Thoracic aorta (tissue), 2 donors: ENCODE measurements at regions not wholly inside any gene's neighbourhood (a gene's known extent, or its start where the extent isn't known, plus 50 kb on each side); places are given as distances from the start of the nearest gene placed in this dataset.

Source experiments
- ATAC-seq: fragments of 150-250 bp; one replicate; pipeline ENCODE4 v1.8.0; 2017; ENCODE audit warnings: low read depth; ENCODE audit not compliant: insufficient number of reproducible peaks, low FRiP score
- DNase-seq: peaks from one replicate; pipeline ENCODE4 v3.0.0-alpha.2; 2020; ENCODE audit warnings: low spot score
- H3K27ac ChIP-seq, 2 donors: fragments of 200-600 bp; sonication (generic); 1 replicate in 1 of 2; 2 replicates in 1 of 2; pipeline ENCODE4 v1.5.1; 2016; ENCODE audit warnings: mild to moderate bottlenecking in 2 of 2, moderate library complexity in 2 of 2
- H3K27me3 ChIP-seq: fragments of 200-600 bp; sonication (generic); replicated peaks from 2 replicates; pipeline ENCODE4 v1.6.0; 2016; ENCODE audit warnings: mild to moderate bottlenecking; ENCODE audit not compliant: insufficient read depth
- H3K36me3 ChIP-seq: fragments of 200-600 bp; sonication (generic); one replicate; pipeline ENCODE4 v1.5.1; 2016
- H3K4me1 ChIP-seq, 2 donors: fragments of 200-600 bp; sonication (generic); 1 replicate in 1 of 2; 2 replicates in 1 of 2; pipeline versions ENCODE4 v1.5.1 to v1.6.0; 2016; ENCODE audit warnings: low read depth in 2 of 2, mild to moderate bottlenecking in 1 of 2; ENCODE audit not compliant: control insufficient read depth in 1 of 2
- H3K4me3 ChIP-seq: fragments of 200-600 bp; sonication (generic); 2 replicates; pipeline ENCODE4 v1.5.1; 2016; ENCODE audit warnings: mild to moderate bottlenecking
- H3K9me3 ChIP-seq: fragments of 200-600 bp; sonication (generic); 2 replicates; pipeline ENCODE4 v1.5.1; 2016
- CTCF ChIP-seq: fragments of 200-600 bp; sonication (generic); IDR thresholded peaks from one replicate; pipeline ENCODE4 v1.5.1; 2019; ENCODE audit warnings: antibody characterized with exemption

GRCh38 chr20:6920991-6921613 lies 153.6 kb downstream of the BMP2 start:
- TF ChIP-seq CTCF = no peak
- DNase-seq (no peak), ATAC-seq (no peak)
- no peaks in the 10 kb centered on the region for H3K4me1 ChIP-seq
- H3K9me3 ChIP-seq = no peaks in the 10 kb centered on the region
- no peak overlapping the region for H3K27ac ChIP-seq
- no peaks in the 10 kb centered on the region for H3K27me3 ChIP-seq
- H3K36me3 ChIP-seq = no peaks in the 10 kb centered on the region
- no peak overlapping the region for H3K4me3 ChIP-seq

GRCh38 chr20:6921717-6922386 lies 154.4 kb downstream of the BMP2 start:
- H3K4me1 ChIP-seq = no peaks in the 10 kb centered on the region
- TF ChIP-seq CTCF = no peak
- H3K27me3 ChIP-seq = no peaks in the 10 kb centered on the region
- H3K27ac ChIP-seq = no peak overlapping the region
- no peak overlapping the region for H3K4me3 ChIP-seq
- no peak for DNase-seq
- no peaks in the 10 kb centered on the region for H3K9me3 ChIP-seq
- ATAC-seq = no peak
- no peaks in the 10 kb centered on the region for H3K36me3 ChIP-seq

GRCh38 chr20:6924681-6925080 lies 157.2 kb downstream of the BMP2 start:
- no peak for ATAC-seq
- DNase-seq = no peak
- TF ChIP-seq CTCF = no peak
- Histone ChIP-seq H3K36me3 (no peaks in the 10 kb centered on the region), H3K27ac (no peak overlapping the region), H3K27me3 (no peaks in the 10 kb centered on the region), H3K9me3 (no peaks in the 10 kb centered on the region), H3K4me1 (no peaks in the 10 kb centered on the region), H3K4me3 (no peak overlapping the region)

GRCh38 chr20:6925744-6926278 lies 158.3 kb downstream of the BMP2 start:
- Histone ChIP-seq H3K27ac (no peak overlapping the region), H3K4me1 (no peaks in the 10 kb centered on the region), H3K9me3 (no peaks in the 10 kb centered on the region), H3K27me3 (no peaks in the 10 kb centered on the region), H3K4me3 (no peak overlapping the region), H3K36me3 (no peaks in the 10 kb centered on the region)
- no peak for DNase-seq
- TF ChIP-seq CTCF = no peak
- ATAC-seq = no peak

GRCh38 chr20:6940048-6940447 lies 172.6 kb downstream of the BMP2 start:
- H3K9me3 ChIP-seq = no peaks in the 10 kb centered on the region
- DNase-seq = no peak
- H3K36me3 ChIP-seq = no peaks in the 10 kb centered on the region
- no peak for TF ChIP-seq CTCF
- H3K27me3 ChIP-seq = no peaks in the 10 kb centered on the region
- no peaks in the 10 kb centered on the region for H3K4me1 ChIP-seq
- H3K4me3 ChIP-seq = no peak overlapping the region
- no peak overlapping the region for H3K27ac ChIP-seq
- no peak for ATAC-seq
